Keratinocyte (primary cell): ENCODE measurements at regions not wholly inside any gene's neighbourhood (a gene's known extent, or its start where the extent isn't known, plus 50 kb on each side); places are given as distances from the start of the nearest gene placed in this dataset.
"Not testable (repeated sequence)": the region's sequence is repeated elsewhere in the genome, so short reads cannot be mapped to it uniquely, and the experiment has no call there.

Source experiments
- DNase-seq: peaks from one replicate; pipeline ENCODE4 v3.0.0-alpha.2; 2011; ENCODE audit warnings: low read depth, missing footprints, low spot score
- FAIRE-seq: peaks from 2 replicates; lab custom pipeline; 2011; peaks lifted over from hg19 to GRCh38; lab: Jason Lieb, UNC
- H2AFZ ChIP-seq: 2 replicates; pipeline ENCODE4 v1.6.0; 2012; ENCODE audit warnings: low read length, control low read depth, inconsistent platforms; ENCODE audit not compliant: control insufficient read depth
- H3K27ac ChIP-seq: 2 replicates; pipeline ENCODE4 v1.5.1; 2011; ENCODE audit warnings: low read length; ENCODE audit not compliant: control insufficient read depth, insufficient read depth
- H3K27me3 ChIP-seq: 3 replicates; pipeline ENCODE4 v1.6.0; 2011; ENCODE audit warnings: low read length; ENCODE audit not compliant: control insufficient read depth, insufficient read depth; ENCODE audit errors: extremely low read depth
- H3K36me3 ChIP-seq, 2 experiments: 2 replicates in 1 of 2; 3 replicates in 1 of 2; pipeline ENCODE4 v1.5.1; 2011; ENCODE audit warnings: low read length in 2 of 2, mild to moderate bottlenecking in 1 of 2; ENCODE audit not compliant: control insufficient read depth in 2 of 2, insufficient read depth in 2 of 2; ENCODE audit errors: extremely low read depth in 1 of 2
- H3K4me1 ChIP-seq: 3 replicates; pipeline ENCODE4 v1.5.1; 2011; ENCODE audit warnings: low read length; ENCODE audit not compliant: control insufficient read depth, insufficient read depth; ENCODE audit errors: extremely low read depth
- H3K4me2 ChIP-seq: 3 replicates; pipeline ENCODE4 v1.6.0; 2011; ENCODE audit warnings: low read depth, low read length; ENCODE audit not compliant: control insufficient read depth, insufficient read depth; ENCODE audit errors: extremely low read depth
- H3K4me3 ChIP-seq, 3 experiments: fragments of 200-600 bp in 1 of 3; sonication (generic) in 1 of 3; 2 replicates in 2 of 3; 3 replicates in 1 of 3; pipeline ENCODE4 v1.5.1; 2011 to 2016; ENCODE audit warnings: low read length in 3 of 3, mild to moderate bottlenecking in 3 of 3, control low read depth in 2 of 3, inconsistent platforms in 1 of 3, low read depth in 1 of 3, mixed read lengths in 1 of 3, mixed run types in 1 of 3, moderate library complexity in 1 of 3; ENCODE audit not compliant: control insufficient read depth in 2 of 3, insufficient read depth in 2 of 3; ENCODE audit errors: extremely low read depth in 1 of 3
- H3K79me2 ChIP-seq: 2 replicates; pipeline ENCODE4 v1.6.0; 2012; ENCODE audit warnings: low read length; ENCODE audit not compliant: control insufficient read depth, insufficient read depth
- H3K9ac ChIP-seq: 3 replicates; pipeline ENCODE4 v1.6.0; 2011; ENCODE audit warnings: low read length; ENCODE audit not compliant: control insufficient read depth, insufficient read depth; ENCODE audit errors: extremely low read depth
- H3K9me1 ChIP-seq: 3 replicates; pipeline ENCODE4 v1.6.0; 2011; ENCODE audit warnings: low read length; ENCODE audit not compliant: control insufficient read depth, insufficient read depth; ENCODE audit errors: extremely low read depth
- H3K9me3 ChIP-seq: 2 replicates; pipeline ENCODE4 v1.5.1; 2012; ENCODE audit warnings: low read depth, low read length; ENCODE audit not compliant: control insufficient read depth
- H4K20me1 ChIP-seq: 3 replicates; pipeline ENCODE4 v1.6.0; 2011; ENCODE audit warnings: low read length; ENCODE audit not compliant: control insufficient read depth, insufficient read depth; ENCODE audit errors: extremely low read depth
- CTCF ChIP-seq, 3 experiments: IDR thresholded peaks in 1 of 3; conservative IDR thresholded peaks in 1 of 3; optimal IDR thresholded peaks in 1 of 3; 2 replicates in 2 of 3; 3 replicates in 1 of 3; pipeline versions ENCODE3 to v1.5.1; 2011; ENCODE audit warnings: low read length in 3 of 3, mild to moderate bottlenecking in 3 of 3, moderate library complexity in 2 of 3, control low read depth in 1 of 3, inconsistent platforms in 1 of 3; ENCODE audit not compliant: insufficient read depth in 2 of 3; ENCODE audit errors: extremely low read depth in 1 of 3
- EZH2 ChIP-seq: IDR thresholded peaks from one replicate; pipeline ENCODE4 v1.6.1; 2012; ENCODE audit warnings: inconsistent platforms, mild to moderate bottlenecking, low read length, moderate library complexity
- dilution Hi-C: fragments of 300-500 bp; cut with MboI; formaldehyde crosslinking; loops from one replicate; pipeline ENCODE4 v1.7.0; 2020; ENCODE audit warnings: low sequenced_read_pairs; ENCODE audit not compliant: extremely low pct_ligation_motif_present

DNA sequence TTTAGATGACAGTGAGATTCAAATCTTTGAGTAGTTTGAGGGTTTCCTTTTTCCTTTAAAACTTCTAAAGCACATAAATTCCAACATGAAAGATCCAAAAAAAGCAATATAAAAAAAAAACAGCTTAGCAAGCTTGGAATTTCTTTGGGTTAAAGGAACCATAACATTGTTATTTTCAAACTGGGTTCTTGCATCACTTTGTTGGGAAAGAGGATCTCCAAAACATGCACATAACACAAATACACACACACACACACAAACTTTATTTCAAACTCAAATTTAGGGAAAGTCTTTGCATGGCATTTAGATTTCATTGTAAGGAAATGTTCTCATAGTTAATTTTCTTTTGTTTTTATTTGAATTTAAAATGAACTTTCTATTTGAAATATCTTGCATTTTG is 79.2 kb upstream of the COL8A1 start:
- dilution Hi-C loops: no loop called here
- Histone ChIP-seq H3K9me3 (no peaks in the 10 kb centered on the region), H3K4me3 (no peak overlapping the region), H3K27me3 (no peaks in the 10 kb centered on the region), H3K27ac (no peak overlapping the region), H3K4me2 (no peak overlapping the region), H3K9ac (no peak overlapping the region), H2AFZ (no peak overlapping the region), H4K20me1 (no peaks in the 10 kb centered on the region), H3K9me1 (no peaks in the 10 kb centered on the region), H3K36me3 (no peaks in the 10 kb centered on the region), H3K79me2 (no peaks in the 10 kb centered on the region), H3K4me1 (peaks cover 20% of the 10 kb centered on the region)
- TF ChIP-seq EZH2: no peak
- no peak for TF ChIP-seq CTCF (optimal IDR thresholded peaks at IDR 0.05 in 1 of 3, IDR thresholded peaks at IDR 0.05 in 1 of 3, conservative IDR thresholded peaks at IDR 0.05 in 1 of 3; ENCODE audit: extremely low read depth in 1 of 3, insufficient read depth in 2 of 3, low read length in 3 of 3)
- peak; percentile 5 for FAIRE-seq
- DNase-seq: no peak

DNA sequence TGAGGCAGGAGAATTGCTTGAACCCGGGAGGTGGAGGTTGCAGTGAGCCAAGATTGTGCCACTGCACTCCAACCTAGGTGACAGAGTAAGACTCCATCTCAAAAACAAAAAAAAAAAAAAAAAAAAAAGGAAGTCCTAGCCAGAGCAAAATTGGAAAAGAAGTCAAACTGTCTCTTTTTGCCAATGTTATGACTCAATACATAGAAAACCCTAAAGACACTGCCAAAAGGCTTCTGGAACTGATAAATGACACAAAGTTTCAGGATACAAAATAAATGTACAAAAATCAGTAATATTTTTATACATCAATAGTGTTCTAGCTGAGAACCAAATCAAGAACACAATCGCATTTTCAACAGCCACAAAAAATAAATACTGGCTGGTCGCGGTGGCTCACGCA is 82.5 kb upstream of the COL8A1 start:
- FAIRE-seq, H3K27ac ChIP-seq, H3K4me3 ChIP-seq, H3K9me1 ChIP-seq, H3K4me2 ChIP-seq, H4K20me1 ChIP-seq, H3K9ac ChIP-seq, H2AFZ ChIP-seq, DNase-seq, H3K79me2 ChIP-seq, H3K9me3 ChIP-seq, H3K36me3 ChIP-seq, dilution Hi-C loops, H3K27me3 ChIP-seq, H3K4me1 ChIP-seq: not testable (repeated sequence)

DNA sequence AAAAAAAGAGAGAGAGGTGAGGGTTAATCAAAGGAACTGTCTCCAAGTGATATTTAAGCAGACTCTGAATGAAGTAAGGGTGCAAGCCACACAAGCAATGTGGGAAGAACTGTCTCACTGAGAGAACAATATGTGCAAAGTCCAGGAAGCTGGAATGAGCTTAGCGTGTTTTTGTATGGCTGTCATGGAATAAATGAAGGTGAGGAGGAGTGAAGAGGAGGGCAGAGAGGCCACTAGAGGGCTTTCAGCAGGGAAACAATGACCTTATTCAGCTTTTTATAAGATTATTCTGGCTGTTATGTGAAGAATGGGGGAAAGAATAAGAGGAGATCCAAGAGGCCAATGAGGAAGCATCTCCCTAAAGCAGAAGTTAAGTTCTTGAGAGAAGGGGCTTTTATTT is 86.9 kb upstream of the COL8A1 start:
- Histone ChIP-seq H3K4me2 (no peak overlapping the region), H4K20me1 (no peaks in the 10 kb centered on the region), H3K4me3 (no peak overlapping the region), H3K9me1 (no peaks in the 10 kb centered on the region), H3K9me3 (no peaks in the 10 kb centered on the region), H3K79me2 (no peaks in the 10 kb centered on the region), H3K9ac (no peak overlapping the region), H3K27ac (no peak overlapping the region), H3K27me3 (no peaks in the 10 kb centered on the region), H3K4me1 (peaks cover 21% of the 10 kb centered on the region), H2AFZ (no peak overlapping the region), H3K36me3 (no peaks in the 10 kb centered on the region)
- dilution Hi-C loops: no loop called here
- no peak for DNase-seq
- TF ChIP-seq EZH2 (no peak), CTCF (optimal IDR thresholded peaks at IDR 0.05 in 1 of 3, IDR thresholded peaks at IDR 0.05 in 1 of 3, conservative IDR thresholded peaks at IDR 0.05 in 1 of 3; ENCODE audit: extremely low read depth in 1 of 3, insufficient read depth in 2 of 3, low read length in 3 of 3) (peak in 2 of 3 experiments; percentile 20 to 24)
- no peak for FAIRE-seq
